GDM1 (cell line): ENCODE measurements at regions not wholly inside any gene's neighbourhood (a gene's known extent, or its start where the extent isn't known, plus 50 kb on each side); places are given as distances from the start of the nearest gene placed in this dataset.
"Not testable (repeated sequence)": the region's sequence is repeated elsewhere in the genome, so short reads cannot be mapped to it uniquely, and the experiment has no call there.

Experiments
- DNase-seq: peaks from one replicate; lab custom pipeline; 2025; lab: John Stamatoyannopoulos, UW

DNA sequence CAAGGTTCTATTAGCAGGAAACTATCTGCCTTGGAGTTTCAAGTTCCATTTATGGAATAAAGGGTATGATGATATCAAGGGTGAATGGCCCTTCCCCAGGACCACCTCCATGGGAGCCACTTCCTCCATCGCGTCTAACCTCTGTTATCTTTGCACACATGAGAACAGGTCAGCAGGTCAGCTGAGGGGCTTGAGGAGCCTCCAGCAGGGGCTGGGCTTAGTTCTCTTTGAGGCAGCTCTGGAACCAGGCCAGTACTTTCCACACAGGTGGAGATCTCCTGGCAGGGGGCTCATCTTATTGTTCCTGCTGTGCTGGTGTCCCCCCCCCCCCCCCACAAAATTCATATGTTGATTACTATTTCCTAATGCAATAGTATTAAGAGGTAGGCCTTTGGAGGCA is 472.2 kb upstream of the ZMIZ1 start:
- no peak for DNase-seq

DNA sequence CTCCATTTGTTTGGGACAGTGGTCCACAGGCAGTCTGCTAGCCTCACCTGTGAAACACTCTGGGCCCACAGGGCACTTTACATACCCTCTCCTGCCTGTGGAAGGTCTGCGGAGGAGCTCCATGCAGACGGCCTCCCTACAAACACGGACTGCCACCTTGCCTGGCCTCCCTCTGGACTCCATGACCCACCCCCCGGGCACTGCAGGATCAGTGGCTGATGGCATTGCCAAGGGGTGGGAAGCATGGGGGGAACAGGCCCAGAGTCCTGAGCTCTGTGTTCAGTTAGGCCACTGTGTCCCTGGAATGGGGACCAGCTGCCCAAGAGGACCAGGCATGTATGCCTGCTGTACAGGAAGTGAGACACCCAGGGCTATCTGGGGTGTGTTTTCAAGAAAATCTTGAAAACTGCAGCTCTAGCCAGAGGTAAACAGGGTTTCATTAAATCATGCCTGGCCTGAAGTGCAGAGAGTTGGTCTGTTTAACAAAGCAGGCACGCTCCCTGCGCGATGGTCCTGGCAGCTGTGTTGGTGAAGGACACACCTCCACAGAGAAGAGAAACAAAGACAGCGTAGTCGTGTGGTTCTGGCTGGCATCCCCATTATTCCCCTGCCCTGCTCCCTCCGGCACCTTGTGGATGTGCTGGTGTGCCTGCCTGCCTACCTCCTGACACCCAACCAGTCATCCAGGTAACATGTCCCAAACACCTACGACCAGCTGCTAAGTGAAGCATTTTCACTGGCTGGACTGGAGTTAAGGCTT is 470.8 kb upstream of the ZMIZ1 start:
- DNase-seq: no peak

DNA sequence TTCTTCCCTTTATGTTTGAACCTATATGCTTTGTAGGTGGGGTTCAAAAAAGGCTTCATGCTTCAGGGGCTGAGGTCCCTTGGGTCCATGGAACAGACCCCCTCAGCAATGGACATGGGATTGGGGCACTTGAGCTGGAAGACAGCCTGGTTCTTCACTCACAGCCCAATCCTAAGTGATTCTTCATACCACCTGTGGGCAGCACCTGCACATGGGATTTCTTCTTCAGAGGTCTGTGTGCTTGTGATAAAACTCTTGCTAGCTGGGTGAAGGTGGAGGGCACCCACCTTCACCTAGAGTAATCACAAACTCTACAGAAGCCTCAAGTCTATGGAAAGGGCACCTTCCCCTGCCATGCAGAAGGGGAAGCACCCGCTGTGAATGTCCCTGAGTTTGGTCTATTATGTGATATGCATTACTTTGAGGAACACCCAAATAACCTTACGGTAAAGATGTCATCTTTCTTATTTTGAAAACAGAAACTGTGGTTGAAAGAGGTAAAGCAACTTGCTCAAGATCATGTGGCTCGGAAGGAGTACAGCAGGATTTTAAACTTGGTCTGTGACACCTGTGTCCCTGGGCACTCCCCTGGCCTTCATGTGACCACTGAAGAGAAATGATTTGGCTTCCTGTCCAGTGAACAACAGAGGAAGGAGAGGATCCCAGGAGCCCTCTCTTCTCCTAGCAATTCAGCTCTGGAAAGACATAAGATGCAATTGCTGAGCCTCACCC is 469.5 kb upstream of the ZMIZ1 start:
- DNase-seq: no peak

DNA sequence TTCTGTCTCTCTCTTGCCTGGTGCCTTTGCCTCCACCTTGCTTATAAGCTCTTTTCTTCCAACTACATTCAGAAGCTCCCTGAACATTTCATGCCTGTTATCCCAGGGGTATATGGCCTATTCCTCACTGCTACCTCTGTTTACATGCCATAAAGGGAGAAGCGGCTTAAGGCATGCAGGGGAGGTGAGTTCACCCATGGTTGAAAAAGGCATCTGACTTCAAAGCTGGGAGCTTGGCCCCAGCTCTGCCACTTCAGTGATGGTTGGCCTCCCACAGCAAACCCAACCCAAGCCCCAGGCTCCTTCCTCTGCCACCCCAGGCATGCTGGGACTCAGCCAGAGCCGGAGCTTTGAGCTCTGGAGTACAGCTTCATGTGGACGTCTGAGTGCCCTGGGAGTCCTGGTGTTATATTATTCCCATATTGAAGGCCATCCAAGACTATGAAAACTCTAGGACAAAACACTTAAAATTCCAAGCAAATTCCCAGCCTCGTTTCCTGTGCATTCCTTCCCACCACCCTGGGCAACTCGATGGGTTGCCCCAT is 468.6 kb upstream of the ZMIZ1 start:
- DNase-seq: no peak

DNA sequence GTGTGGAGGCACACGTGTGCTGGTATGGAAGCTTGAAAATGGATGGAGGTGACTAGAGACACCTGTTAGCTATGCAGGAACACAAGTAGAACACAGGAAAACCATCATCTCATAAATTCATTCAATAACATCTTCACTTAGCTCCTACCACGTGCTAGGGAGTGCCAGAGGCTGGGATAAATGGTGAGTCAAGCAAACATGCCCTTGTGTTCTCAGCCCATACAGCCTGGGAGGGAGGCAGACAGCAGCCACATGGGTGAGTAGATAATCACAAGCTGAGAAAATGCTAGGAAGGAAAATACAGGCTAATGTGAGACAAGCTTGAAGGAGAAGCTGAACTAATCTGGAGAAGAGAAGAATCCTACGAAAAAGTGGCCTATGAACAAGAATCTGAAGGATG is 468.0 kb upstream of the ZMIZ1 start:
- no peak for DNase-seq

DNA sequence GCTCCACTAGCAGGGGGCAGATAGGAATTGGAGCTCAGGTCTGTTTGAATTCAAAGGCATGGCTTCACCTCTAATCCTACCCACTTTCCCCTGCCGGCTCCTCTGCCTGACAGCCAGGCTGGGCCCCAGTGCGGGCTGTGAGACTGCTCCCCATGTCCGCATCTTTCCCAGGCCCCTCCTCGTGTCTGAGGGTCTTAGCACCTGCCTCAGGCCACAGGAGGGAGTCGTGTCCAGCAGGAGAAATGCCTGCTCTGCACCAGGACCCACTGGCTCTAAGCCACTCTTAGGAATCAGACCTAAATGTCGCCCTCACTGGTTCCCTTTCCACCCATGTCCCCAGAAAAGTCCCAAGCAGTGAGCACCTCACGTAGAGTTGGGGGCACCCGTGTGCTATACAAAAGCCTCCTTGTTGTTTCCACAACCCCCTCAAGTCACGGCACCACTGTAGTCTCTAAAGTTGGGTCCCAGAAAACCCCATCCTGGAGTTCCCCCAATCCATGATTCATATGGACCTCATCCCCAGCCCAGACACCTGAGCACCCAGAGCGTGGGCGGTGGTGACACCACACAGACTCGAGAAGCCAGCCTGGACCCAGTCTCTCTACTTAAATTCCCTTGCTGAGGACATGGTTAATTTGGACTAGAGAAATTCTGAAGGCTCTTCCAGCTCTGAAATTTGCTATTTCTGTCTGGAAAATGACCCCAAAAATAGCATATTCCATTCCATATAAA is 466.4 kb upstream of the ZMIZ1 start:
- DNase-seq: no peak

DNA sequence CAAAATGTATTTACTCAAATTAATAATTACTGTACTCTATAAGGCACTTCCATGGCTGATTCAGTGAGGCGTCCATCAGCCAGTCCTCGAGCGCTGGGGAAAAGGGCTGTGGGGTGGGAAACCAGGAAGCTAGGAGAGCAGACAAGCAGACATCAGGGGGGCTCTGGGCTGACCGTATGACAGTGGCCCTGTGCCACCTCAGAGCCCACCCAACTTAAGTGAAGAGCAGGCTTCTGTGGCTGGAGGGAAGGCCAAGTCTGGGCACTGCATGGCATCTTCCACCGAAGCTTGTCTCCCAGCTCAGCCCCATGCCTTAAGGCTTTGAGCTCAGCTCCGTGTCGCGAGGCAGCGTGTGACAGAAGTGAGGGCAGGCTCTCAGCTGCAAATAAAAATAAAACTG is 464.5 kb upstream of the ZMIZ1 start:
- DNase-seq: no peak

DNA sequence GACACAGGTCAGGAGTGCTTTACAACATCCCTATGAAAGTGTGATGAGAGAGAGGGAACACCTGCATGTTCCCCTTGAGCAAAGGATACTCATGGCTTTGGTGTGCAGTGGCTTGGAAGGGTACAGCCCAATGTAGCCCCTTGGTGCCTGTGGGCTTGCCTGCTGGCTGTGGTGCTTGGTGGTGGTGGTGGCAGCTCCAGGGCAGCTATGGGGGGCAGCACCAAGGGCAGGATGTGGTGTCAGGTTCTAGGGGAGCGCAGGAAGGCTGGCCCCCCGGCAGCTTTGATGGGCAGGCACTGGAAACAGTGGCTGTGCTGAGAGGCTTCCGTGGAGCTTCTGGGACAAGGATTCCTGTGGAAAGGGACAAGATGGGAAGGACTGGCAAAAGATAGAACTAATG is 464.0 kb upstream of the ZMIZ1 start:
- no peak for DNase-seq

DNA sequence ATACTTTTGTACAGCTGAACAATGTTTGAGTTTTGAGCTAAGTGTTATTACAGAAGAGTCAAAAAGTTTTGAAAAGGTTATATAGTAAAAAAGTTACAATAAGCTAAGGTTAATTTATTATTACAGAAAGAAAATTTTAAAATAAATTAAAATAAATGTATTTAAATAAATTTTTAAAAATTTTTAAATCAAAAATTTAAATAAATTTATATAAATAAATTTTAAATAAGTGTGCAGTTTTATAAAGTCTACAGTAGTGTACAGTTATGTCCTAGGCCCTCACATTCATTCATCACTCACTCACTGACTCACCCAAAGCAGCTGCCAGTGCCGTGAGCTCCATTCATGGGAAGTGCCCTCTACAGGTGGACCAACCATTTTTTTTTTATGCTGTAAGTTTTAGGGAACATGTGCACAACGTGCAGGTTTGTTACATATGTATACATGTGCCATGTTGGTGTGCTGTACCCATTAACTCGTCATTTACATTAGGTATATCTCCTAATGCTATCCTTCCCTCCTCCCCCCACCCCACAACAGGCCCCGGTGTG is 462.9 kb upstream of the ZMIZ1 start:
- no peak for DNase-seq

DNA sequence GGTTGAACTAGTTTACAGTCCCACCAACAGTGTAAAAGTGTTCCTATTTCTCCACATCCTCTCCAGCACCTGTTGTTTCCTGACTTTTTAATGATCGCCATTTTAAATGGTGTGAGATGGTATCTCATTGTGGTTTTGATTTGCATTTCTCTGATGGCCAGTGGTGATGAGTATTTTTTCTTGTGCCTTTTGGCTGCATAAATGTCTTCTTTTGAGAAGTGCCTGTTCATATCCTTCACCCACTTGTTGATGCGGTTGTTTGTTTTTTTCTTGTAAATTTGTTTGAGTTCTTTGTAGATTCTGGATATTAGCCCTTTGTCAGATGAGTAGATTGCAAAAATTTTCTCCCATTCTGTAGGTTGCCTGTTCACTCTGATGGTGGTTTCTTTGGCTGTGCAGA is 462.0 kb upstream of the ZMIZ1 start:
- DNase-seq: not testable (repeated sequence)

DNA sequence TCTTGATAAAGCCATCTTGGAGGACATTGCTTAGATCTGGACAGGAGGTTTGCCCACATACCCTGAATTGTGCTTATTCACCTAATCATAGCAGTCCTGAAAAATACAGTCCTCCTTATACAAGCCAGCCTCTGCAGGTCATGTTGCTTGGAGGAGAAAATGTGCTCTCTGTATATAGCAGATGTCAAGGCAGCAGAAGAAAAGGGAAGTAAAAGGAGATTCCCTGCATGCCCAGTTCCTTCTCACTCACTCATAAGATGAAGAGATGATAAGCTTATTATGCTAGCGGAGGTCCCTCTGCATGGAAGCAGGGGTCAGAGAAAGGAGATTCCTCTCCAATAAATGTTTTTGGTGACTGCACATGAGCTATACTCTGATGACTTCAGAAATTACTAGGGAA is 458.8 kb upstream of the ZMIZ1 start:
- peak; percentile 15 for DNase-seq

DNA sequence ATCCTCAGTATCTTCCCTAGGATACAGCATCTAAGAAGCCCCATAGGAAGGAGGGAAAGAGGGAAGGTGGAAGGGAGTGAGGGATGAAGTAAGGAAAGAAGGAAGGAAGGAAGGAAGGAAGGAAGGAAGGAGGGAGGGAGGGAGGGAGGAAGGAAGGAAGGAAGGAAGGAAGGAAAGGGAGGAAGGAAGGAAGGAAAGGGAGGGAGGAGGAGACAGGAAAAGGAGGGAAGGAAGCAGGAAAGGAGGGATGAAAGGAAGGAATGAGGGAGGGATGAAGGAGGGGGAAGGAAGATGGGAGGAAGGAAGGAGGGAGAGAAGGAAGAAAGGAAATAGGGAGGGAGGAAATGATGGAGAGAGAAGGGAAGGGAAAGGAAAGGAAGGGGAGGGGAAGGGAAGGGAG is 455.6 kb upstream of the ZMIZ1 start:
- no peak for DNase-seq

DNA sequence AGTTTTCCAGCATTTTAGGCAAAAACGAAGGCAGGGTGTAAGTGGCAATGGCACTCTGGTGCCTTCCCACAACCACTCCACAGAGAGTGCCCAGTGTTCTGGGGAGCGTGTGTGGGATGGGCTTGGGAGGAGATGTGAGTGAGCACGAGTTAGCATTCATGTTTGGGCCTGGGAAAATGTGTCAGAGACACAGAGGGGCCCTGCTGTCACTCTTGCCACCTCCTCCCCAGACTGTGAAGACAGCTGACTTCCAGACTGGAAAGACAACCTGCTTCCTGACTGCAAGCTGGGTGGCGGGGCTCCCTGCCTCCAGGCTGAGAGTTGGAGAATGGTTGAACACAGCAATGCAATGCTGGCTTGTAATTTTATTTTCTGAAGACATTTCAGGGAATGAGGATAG is 454.5 kb upstream of the ZMIZ1 start:
- no peak for DNase-seq

DNA sequence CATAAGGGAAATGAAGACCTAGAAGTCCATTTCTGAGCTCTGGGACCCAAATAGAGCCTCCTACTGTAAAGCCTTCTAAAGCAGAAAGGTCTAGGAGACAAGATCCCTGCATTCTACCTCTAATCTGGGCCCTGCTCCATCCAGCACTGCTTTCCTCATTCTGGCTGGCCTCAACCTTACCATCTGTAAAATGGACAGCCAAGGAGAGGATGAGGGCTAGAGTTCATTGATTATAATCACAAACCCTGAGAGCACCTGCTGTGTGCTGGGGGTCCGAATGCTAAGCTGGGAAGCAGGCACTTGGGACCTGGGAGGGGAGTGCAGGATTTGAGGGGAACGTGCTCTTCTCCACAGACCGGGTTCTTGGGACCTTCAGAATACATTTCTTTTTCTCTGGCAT is 454.0 kb upstream of the ZMIZ1 start:
- DNase-seq: no peak

DNA sequence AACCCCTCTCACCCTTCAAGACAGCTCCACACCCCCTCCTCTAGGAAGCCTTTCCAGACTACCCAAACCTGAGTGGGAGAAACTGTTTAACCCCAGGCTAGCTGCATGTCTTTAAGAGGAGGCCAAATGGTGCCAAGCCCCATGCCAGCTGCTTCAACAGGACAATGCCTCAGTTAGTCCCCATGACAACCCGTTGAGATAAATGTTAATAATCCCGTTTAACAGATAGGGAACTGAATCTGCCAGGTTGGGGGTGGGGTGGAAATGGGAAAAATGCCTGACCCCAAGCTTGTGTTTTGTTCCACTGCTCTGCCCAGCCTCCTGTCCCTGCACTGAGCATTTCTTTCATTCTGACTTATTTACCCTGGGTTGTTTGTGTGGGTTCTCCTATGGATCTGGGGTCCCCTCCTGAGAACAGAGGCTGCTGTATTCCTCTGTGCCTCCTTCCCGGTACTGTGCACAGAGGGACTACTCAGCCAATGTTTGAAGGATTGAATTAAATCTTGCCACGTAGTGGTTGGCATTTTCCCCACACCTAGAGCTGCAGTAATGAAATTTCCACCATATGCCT is 452.6 kb upstream of the ZMIZ1 start:
- no peak for DNase-seq

DNA sequence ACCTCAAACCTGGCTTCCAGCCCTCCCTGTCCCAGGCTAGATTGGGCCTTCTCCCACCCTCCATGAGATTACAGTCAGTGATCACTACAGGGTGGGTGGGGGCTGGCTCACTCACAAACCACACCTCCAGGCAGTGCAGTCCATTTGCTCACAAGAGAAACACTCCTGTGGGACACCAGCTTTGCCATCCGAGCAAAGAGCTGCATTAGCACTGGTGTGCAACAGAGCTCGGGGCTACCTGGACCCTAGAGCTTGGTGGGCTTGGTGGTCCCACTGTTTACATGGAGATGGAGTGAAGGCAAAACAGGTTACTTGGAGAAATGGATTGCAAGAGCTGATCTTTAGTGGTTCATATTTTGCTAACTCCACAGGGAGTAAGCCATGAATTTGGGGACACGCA is 451.7 kb upstream of the ZMIZ1 start:
- DNase-seq: no peak

DNA sequence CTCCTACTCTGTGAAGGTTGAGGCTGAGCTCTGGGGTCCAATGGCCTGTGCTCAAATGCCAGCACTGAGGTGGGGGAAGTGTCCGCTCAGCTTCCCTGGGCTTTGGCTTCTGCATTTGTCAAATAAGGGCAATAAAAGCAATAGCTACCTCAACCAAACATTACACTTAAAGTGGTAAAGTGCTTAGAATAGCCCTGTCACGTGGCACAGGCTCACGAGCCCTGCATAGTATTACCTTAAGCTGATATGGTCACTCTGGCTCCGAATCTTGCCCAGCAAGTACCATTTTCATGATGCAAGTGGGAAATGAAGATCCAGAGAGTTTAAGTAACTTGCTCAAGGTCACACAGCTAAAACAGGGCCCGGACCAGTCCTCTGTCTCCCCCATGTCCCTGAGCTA is 451.1 kb upstream of the ZMIZ1 start:
- no peak for DNase-seq

DNA sequence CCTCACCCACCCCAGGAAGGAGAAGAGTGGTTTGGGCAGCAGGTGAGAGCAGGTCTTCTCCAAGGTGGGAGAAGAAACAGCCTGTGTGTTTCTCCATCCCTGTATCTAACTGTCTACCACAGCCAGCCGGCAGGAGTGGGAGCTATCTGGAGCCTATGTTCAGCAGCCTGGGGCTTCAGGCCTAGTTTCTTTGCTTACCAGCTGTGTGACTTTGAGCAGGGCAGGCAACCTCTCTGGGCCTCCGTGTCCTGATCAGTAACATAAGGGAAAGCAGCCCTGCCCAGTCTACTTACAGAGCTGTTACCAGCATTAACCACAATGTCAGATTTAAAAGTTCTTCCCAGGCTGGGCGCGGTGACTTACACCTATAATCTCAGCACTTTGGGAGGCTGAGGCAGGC is 450.7 kb upstream of the ZMIZ1 start:
- DNase-seq: no peak

DNA sequence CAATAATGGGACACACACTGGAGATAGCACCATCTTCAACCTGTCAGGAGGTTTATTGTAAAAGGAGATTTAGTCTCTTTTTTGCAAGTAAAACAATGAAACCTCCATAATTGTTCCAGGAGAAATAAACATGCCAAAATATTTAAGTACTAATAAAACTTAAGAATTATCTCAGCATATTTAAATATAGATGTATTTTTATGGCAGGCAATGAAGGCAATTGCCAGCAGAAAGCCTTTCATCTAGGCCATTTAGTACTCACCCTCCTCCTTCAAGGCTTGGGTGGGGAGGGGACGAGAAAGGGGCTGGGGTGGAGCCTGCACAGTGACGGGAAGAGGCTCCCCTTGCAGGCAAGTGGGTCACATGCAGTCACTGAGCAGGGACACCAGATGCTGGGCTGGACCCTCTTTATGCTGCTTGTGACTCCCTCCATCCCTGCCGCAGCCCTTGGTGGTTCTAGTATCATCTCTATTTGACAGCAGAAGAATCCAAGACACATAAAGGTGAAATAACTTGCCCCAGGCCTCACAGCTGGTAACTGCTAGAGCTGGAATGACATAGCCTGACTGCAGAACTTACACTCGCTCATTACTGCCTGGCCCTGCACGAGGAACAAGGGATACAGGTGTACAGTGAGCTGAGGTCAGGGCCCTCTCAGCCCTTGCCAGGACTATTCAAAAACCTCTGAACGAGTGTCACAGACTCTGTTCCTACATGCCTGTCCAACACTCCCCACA is 449.5 kb upstream of the ZMIZ1 start:
- no peak for DNase-seq

DNA sequence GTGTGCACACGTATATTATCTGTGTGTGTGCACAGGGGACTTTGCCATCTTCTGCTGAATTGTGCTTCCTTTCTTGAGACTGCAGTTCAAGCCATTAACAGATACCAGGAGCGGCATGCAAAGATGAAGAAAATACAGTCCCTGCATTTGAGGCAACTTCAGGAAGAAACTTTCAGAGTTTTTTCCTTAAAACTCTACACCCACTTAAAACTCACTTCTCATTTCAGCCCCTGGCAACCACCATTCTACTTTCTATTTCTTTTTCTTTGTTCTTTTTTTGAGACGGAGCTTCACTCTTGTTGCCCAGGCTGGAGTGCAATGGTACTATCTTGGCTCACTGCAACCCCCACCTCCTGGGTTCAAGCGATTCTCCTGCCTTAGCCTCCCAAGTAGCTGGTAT is 448.9 kb upstream of the ZMIZ1 start:
- DNase-seq: no peak

DNA sequence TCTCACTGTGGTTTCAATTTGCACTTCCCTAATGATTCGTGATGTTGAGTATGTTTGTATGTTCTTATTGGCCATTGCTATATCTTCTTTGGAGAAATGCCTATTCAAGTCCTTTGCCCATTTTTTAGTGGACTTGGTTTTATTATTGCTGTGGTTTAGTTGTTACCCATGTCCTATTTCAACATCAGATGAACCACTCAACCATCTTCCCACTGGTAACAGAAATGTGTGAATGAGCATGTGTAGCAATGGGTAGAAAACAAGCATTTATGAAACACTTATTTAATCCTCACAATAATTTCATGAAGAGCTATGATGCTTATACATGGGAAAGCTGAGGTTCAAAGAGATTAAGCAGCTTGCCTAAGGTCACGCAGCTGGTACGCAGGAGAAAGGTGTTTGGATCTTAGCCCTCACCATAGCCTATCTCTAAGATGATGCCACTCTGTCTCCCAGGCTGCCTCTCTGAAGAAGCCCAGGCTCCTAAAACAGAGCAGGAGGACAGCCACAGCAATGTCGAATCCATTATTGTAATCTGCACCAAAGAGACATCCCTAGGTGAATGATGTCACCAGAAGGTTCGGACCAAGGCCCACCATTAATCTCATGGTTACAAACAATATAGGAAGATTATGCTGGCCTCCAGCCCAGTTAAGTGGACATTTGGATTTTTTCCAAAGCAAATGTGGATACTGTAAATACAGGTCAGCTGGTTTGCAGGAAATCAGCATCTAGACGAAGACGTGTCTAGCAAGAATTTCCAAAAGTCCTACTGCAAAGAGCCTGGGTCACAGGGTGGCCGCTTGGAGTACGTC is 447.6 kb upstream of the ZMIZ1 start:
- no peak for DNase-seq
